ENCODE measurements at regions not wholly inside any gene's neighbourhood (a gene's known extent, or its start where the extent isn't known, plus 50 kb on each side); places are given as distances from the start of the nearest gene placed in this dataset.

DNA sequence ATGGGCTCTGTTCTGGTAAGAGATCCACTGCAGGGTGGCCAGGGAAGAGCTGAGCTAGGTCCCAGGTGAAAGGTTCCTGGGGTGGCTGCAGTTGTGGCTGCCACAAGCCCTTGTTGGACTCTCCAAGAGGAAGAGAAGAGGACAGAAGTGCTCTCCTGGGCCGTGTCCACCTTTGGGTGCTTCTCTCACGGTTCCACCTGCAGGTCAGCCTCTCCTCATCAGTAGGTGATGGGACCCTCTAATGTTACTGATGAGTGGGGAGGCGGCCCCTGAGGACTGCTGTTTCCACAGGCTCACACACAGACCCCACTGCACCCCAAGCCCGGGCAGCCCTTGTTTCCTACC lies 804.9 kb downstream of the BRD1 start:
- TF ChIP-seq ZFP30 (CRISPR knock-in tag; IDR thresholded peaks at IDR 0.05) = no peak
- no peak for TF ChIP-seq ZNF565 (CRISPR knock-in tag; conservative IDR thresholded peaks at IDR 0.05; ENCODE audit: low read depth)
- no peak for TF ChIP-seq TCF4 (CRISPR knock-in tag; IDR thresholded peaks at IDR 0.05; ENCODE audit: borderline replicate concordance)
- TF ChIP-seq, protein P1, sequence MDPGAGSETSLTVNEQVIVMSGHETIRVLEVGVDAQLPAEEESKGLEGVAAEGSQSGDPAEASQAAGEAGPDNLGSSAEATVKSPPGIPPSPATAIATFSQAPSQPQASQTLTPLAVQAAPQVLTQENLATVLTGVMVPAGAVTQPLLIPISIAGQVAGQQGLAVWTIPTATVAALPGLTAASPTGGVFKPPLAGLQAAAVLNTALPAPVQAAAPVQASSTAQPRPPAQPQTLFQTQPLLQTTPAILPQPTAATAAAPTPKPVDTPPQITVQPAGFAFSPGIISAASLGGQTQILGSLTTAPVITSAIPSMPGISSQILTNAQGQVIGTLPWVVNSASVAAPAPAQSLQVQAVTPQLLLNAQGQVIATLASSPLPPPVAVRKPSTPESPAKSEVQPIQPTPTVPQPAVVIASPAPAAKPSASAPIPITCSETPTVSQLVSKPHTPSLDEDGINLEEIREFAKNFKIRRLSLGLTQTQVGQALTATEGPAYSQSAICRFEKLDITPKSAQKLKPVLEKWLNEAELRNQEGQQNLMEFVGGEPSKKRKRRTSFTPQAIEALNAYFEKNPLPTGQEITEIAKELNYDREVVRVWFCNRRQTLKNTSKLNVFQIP (CRISPR knock-in tag; IDR thresholded peaks at IDR 0.05; ENCODE audit: borderline replicate concordance, low read depth) = no peak

All from SK-N-SH treated with all-trans-retinoic acid at 6 μM for 48 hours (cell line).